Bronchial epithelial cell (primary cell): ENCODE measurements at regions not wholly inside any gene's neighbourhood (a gene's known extent, or its start where the extent isn't known, plus 50 kb on each side); places are given as distances from the start of the nearest gene placed in this dataset.

Source experiments
- DNase-seq: peaks from one replicate; pipeline ENCODE4 v3.0.0-alpha.2; 2010; ENCODE audit warnings: low read depth
- FAIRE-seq: peaks from 2 replicates; lab custom pipeline; 2011; peaks lifted over from hg19 to GRCh38; lab: Jason Lieb, UNC
- H3K27me3 ChIP-seq: 2 replicates; pipeline ENCODE4 v1.5.1; 2011; ENCODE audit warnings: low read length; ENCODE audit not compliant: control insufficient read depth, insufficient read depth
- H3K36me3 ChIP-seq: 2 replicates; pipeline ENCODE4 v1.5.1; 2011; ENCODE audit warnings: low read length; ENCODE audit not compliant: control insufficient read depth, insufficient read depth
- H3K4me3 ChIP-seq: 2 replicates; pipeline ENCODE4 v1.5.1; 2011; ENCODE audit warnings: mild to moderate bottlenecking, low read depth, low read length, control low read depth
- CTCF ChIP-seq: IDR thresholded peaks from 2 replicates; pipeline ENCODE4 v1.5.1; 2011; ENCODE audit warnings: mild to moderate bottlenecking, moderate library complexity, low read length, control low read depth, inconsistent platforms; ENCODE audit not compliant: insufficient read depth, severe bottlenecking

GRCh38 chr18:30527917-30528316 lies 514.6 kb downstream of the DSC3 start:
- no peak for TF ChIP-seq CTCF
- no peaks in the 10 kb centered on the region for H3K27me3 ChIP-seq
- no peaks in the 10 kb centered on the region for H3K36me3 ChIP-seq
- H3K4me3 ChIP-seq = no peak overlapping the region
- no peak for DNase-seq
- FAIRE-seq = no peak

- DNase-seq (no peak), FAIRE-seq (no peak)
- no peak for TF ChIP-seq CTCF
- no peak overlapping the region for H3K4me3 ChIP-seq
- no peaks in the 10 kb centered on the region for H3K27me3 ChIP-seq
- no peaks in the 10 kb centered on the region for H3K36me3 ChIP-seq
Observed at GRCh38 chr18:30527226-30527625, 515.3 kb downstream of the DSC3 start.

GRCh38 chr18:30522288-30522929 lies 520.1 kb downstream of the DSC3 start:
- FAIRE-seq (no peak), DNase-seq (no peak)
- H3K36me3 ChIP-seq = no peaks in the 10 kb centered on the region
- H3K27me3 ChIP-seq = no peaks in the 10 kb centered on the region
- H3K4me3 ChIP-seq = no peak overlapping the region
- no peak for TF ChIP-seq CTCF

GRCh38 chr18:30514059-30514458 lies 528.5 kb downstream of the DSC3 start:
- Histone ChIP-seq H3K27me3 (no peaks in the 10 kb centered on the region), H3K4me3 (no peak overlapping the region), H3K36me3 (no peaks in the 10 kb centered on the region)
- no peak for TF ChIP-seq CTCF
- FAIRE-seq = no peak
- no peak for DNase-seq

GRCh38 chr18:30512872-30513271 lies 529.7 kb downstream of the DSC3 start:
- no peak for TF ChIP-seq CTCF
- no peak for DNase-seq
- Histone ChIP-seq H3K4me3 (no peak overlapping the region), H3K27me3 (no peaks in the 10 kb centered on the region), H3K36me3 (no peaks in the 10 kb centered on the region)
- no peak for FAIRE-seq

- Histone ChIP-seq H3K36me3 (no peaks in the 10 kb centered on the region), H3K27me3 (no peaks in the 10 kb centered on the region), H3K4me3 (no peak overlapping the region)
- DNase-seq (no peak), FAIRE-seq (no peak)
- no peak for TF ChIP-seq CTCF
Observed at GRCh38 chr18:30510882-30511281, 531.7 kb downstream of the DSC3 start.
